GM18909 (cell line): ENCODE measurements at regions not wholly inside any gene's neighbourhood (a gene's known extent, or its start where the extent isn't known, plus 50 kb on each side); places are given as distances from the start of the nearest gene placed in this dataset.
"Not testable (repeated sequence)": the region's sequence is repeated elsewhere in the genome, so short reads cannot be mapped to it uniquely, and the experiment has no call there.

Experiments
- ATAC-seq: cut with Tn5 transposase; IDR thresholded peaks from one replicate; pipeline ENCODE4 v1.9.1; 2021; ENCODE audit warnings: mild to moderate bottlenecking; ENCODE audit not compliant: unreplicated experiment, poor library complexity

DNA sequence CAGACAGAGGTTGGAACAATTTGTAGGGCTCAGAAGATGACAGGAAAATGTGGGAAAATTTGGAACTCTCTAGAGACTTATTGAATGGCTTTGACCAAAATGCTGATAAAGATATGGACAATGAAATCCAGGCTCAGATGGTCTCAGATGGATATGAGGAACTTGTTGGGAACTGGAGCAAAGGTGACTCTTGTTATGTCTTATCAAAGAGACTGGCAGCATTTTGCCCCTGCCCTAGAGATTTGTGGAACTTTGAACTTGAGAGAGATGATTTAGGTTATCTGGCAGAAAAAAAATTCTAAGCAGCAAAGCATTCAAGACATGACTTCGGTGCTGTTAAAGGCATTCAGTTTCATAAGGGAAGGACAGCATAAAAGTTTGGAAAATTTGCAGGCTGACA is 347.9 kb upstream of the RPS23 start:
- ATAC-seq, result not testable (repeated sequence)

DNA sequence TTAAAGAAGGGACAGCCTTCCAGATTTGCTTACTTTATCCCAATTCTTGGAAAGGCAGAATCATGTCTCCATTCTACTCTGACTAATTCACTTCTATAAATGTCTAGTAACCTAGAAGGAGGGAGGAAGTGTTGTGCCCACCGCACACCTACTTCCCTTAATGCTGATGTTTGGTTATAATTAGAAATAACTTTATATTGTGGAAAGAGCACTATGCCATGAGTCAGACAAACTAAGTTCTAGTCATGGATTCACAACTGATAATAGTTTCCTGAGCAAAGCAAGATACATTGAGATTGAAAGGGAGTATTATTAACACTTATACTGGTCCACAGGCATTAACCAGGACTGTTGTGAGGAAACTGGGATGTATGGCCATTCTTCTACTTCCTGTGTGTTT is 345.9 kb upstream of the RPS23 start:
- no peak for ATAC-seq

DNA sequence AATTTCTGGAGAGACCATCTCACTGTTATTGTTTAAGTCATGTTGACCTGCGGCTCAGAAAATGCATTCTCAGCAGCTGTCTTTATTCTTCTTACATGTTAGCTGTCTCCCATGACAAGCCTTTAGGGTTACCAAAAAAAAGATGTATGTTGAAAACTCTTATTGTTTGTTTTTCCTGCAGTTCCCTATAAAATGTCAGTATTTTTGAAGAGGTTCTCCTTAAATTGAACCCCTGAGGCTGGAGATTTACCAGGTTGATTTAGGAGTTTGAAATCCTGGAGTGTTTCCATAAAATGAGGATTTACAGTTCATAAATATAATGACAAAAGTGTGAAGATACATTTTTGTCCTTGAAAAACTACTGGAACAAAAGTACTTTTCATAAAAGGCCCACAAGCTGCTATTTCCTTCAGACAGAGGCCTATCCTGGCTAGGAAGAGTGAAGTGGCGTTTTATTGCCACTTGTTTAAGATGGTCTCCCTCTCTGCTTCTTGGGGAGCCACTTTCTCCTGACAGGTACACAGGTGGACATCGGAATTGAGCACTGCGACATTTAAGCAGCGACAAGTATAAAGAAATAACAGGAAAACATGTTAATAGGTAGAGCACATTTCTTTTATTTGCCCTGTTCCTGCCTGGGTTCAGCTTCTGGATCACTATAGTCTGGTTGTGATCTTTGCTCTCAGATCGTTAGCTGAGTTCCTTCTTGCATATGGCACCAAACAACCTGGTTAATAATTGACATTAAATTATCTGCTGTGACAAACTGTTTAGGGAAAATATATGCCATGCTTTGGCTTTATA is 344.8 kb upstream of the RPS23 start:
- ATAC-seq, result no peak

DNA sequence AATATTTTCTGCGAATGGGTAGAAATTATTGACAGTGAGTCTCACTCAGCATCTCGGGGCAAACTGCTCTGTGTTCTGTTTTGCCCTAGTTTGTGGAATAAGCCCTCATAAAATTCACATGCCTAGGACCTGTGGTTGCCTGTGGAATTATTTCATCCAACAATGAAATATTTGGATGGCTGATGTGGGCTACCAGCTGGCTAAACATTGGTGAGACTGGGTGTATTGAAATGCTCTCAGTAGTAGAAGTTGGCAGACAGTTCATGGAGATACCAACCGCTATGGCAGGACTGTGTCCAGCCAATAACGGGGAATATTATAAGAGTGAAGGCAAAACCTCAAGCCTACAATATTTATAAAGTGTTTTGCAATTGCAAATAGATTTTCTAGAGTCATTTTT is 344.1 kb upstream of the RPS23 start:
- no peak for ATAC-seq

DNA sequence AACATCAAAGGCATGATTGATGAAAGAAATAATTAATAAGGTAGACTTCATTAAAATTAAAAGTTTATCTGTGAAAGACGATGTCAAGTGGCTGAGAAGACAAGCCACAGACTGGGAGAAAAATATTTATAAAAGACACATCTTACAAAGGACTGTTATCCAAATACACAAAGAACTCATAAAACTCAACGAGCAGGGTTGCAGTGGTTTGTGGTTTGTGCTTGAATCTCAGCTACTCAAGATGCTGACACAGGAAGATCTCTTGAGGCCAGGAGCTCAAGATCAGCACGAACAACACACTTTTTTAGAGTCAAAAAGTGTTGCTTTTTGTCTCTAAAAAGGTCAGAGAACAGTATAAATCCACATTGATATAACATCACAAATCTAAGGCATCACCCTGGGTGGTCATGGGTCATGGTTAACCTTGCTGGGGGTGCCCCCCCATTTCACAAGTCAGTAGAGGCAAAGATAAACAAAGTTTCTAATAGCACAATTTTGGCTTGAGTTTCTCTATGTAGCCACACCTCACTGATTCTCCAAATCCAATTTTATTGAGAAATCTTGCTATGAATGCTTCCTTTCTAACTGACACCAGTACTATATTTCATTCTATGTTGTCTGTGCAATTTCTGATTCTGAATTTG is 342.9 kb upstream of the RPS23 start:
- no peak for ATAC-seq

DNA sequence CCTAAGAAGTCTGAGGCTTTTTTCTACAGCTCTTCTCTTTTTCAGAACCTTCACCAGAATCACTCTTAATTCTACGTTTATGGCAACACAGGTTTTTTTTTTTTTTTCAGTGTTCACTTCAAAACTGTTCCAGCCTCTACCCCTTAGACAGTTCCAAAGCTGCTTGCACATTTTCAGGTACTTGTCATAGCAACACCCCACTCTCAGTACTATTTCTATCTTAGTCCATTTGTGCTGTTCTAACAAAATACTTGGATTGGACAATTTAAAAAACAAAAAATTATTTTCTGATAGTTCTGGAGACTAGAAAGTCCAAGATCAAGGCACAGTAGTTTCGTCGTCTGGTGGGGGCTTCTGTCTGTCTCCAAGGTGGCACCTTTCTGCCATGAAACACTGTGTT is 340.9 kb upstream of the RPS23 start:
- ATAC-seq, result no peak

DNA sequence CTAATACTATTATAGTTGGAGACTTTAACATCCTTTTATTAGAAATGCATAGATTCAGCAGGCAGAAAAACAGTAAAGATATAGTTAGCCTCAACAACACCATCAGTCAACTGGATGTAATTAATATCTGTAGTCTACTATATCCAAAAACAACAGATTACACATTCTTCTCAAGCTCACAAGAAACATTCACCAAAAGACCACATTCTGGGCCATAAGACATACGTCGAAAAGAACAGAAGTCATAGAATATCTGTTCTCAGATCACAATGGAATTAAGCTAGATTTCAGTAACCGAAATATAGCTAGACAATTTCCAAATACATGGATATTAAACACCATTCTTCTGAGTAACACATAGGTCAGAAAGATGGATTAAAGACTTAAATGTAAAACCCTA is 336.6 kb upstream of the RPS23 start:
- ATAC-seq, result no peak

DNA sequence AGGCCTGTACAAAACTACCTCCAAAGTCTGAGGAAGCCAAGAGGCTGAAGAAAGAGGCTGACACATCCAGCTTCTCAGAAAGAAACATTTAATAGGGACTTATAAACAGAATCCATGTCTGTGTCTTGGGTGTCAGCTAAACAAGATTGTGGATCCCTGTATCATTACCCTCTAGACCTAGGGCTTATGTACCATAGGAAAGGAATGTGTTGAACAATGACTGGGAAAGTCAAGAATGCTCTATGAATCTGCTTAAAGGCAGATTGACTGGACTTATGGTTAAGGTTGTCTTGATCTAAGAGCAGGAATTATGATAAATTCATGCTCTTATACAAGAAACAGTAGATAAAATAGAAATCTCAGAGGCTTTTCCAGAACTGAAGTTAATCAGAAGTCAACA is 335.7 kb upstream of the RPS23 start:
- no peak for ATAC-seq

DNA sequence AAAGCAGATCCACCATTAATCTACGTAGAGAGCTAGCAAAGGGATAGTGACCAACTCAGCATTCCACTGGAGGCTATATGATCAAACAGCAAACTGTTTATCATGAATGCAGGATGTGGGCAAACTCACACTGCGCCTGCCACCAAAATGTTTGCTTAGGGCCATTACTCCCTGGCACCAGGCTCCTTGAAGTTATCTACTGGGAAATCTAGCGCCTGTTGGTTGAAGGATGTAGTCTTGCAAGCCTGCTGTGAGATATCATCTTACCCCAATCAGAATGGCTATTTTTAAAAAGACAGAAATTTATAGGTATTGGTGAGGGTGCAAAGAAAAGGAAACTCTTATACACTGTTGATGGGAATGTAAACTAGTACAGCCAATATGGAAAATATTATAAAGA is 332.5 kb upstream of the RPS23 start:
- no peak for ATAC-seq

DNA sequence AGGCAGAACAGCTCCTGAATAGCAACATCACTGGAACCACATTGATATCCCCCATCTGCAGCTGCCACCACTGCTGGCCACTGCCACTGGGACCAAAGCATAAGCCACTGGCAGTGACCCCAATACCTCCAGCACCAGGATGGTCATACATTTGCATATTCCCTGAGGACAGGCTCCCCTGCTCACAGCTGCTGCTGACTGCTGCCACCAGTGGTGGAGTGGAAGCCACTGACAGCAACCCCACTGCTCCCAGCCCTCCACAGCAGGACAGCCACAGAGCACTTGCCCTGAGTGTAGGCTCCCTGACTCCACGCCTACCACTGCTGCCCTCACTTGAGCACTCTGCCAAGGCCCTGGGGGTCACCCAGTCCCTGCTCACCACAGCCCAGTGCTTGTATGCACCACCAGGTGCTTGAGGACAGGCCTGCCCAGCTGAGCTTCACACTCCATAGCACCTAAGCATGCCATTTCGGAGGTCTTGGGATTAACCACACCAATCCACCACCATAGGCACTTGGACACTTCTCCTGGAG is 327.4 kb upstream of the RPS23 start:
- no peak for ATAC-seq

DNA sequence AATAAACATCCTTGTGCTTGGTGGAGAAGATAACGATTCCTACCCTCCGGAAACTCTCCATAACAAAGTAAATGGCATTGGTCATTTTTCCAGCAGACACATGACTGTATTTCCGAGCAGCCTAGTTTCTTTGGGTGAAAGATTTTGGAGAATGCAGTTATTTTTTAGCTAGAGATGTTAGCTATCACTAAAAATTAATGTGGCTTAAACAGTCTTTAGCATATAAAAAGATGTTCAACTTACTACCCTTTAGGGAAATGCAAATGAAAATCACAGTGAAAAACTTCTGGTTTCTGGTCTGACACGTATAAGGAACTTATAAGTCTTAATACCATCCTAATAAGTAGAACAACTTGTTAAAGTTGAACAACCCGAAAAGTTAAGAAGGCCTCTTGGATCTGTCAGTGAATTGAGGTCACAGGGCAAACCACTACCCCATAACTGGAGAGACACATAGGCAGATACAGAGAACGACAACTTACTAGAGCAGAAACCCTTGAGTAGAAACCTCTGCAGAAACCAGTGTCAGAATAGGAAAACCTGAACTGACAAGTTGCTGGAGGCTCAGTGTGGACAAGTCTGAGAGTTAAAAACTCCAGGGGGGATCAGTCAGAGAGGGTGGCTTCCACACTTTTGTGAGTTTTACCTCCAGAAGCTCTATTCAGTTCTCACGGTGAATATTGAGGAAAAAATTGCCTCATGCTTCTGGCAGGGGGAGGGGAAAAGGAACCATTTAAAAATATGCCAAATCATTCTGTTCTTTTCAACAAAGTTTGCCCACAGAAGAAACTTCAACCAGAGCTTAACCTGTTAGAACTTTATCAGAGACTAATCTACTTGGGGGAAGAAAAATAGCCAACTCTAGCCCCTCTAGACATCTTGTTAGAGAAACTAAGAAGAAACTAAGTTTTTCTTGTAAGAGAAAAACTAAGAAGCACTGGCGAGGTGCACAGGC is 325.2 kb upstream of the RPS23 start:
- no peak for ATAC-seq

DNA sequence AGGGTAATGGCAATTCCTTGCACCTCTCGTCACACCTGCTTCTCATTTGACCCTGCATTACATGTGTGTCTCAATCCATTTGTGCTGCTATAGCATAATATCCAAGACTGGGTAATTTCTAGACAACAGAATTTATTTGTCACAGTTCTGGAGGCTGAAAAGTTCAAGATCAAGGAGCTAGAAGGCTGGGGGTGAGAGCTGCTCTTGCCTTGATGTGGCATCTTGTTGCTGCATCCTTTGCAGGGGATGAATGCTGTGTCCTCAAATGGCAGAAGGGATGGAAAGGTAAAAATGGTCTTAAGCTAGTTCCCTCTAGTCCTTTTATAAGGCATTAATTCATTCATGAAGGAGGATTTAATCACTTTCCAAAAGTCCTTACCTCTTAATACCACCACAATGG is 323.7 kb upstream of the RPS23 start:
- no peak for ATAC-seq

DNA sequence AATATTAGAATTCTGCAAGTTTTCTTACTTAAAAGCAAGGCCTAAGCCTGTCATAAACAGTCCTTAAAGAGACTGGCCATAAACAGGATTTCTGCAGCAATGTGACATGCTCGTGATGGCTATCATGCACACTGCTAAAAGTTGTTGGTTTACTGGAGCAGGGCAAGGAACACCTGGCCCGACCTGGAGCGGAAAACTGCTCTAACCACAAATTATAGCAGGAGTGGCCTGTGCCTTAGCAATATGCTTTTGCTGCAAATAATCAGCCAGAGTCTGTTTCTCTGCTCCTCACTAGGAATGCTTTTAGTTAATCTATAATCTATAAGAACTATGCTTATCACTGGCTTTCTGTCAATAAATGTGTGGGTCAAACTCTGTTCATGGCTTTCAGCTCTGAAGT is 322.9 kb upstream of the RPS23 start:
- ATAC-seq, result no peak

DNA sequence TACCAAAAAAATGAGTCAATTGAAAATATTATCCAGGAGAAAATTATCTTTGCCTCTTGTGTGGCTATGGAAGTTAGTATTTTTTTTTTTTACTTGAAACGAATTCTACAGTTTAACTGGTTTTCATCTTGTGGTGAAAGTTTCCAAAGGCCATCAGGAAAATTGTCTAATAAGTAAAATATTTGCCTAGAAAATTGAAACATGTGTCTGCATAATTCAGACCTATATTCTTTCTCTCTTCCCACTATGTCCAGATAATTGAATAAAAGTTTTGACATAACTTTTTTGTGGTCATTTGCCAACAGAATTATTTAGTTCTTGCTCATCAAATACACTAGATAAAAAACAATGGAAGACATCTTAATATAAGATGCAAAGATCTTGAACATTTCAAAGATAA is 321.5 kb upstream of the RPS23 start:
- no peak for ATAC-seq

DNA sequence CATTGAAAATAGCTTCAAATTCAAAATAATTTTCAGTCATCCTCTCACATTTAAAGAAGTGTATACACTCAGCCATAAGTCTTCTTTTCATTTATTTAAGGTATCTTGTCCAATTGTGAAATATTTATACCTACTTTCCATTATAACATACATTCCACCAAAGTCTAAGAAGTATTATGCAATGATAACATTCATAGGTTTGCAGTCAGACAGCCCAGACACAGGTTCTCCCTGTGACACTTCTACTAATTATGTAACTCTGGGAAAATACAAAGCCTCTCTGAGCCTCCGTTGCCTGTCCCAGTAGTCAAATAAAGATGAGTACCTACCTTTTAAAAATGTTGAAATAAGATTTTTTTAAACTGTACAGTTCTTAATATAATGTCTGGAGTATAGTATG is 320.9 kb upstream of the RPS23 start:
- ATAC-seq, result no peak

DNA sequence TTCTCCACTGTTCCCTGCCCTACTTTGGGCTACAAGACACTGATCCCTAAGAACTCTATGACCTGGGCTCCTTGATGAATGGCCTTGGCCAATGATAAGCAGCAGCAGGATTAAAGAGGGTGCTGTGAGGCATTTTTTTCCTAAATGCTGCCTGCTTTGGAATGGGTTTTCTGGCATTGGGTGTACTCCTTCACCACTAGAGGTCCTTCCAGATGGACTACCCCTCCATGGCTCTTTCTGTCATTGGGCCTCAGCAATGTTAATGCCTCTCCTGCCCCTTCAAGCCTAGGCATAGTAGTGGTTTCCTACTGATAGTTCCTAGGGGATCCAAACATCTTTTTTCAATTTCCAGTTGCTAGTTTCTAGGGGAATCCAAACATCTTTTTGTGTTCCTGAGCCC is 319.3 kb upstream of the RPS23 start:
- no peak for ATAC-seq

DNA sequence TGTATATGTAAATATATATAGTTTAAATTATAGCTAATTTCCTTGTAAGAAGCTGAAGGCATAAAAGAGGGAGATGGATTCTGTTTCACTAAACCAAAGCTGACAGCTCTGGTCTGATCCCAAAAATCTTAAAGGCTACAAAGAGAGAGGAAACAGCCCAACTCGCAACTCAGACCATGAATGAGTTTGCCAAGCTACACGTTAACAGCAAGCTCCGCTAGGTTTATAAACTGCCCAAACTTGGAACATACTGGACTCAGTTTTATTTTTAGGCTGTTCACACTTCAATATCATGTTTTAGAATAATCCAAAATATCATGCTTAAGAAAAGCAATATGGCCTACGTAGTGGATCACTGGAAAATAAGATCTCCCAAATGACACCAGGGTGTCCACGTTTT is 318.3 kb upstream of the RPS23 start:
- ATAC-seq, result no peak

DNA sequence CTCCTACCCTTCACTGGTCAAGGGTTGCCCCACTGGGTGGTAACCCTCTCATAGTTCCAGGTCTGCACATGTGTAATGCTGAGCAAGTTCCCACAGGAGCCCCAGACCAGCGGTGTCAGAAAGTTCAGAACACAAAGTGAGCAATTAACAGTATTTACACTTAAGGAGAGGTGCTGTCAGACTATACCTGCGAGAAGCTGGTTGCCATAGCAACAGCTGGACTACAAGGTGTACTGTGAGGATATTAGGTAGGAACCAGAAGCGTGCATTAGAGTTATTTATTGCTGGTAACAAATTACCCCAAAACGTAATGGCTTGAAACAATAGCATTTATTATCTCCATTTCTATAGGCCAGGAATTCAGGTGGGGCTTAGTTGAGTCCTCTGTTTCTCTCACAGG is 317.0 kb upstream of the RPS23 start:
- no peak for ATAC-seq

DNA sequence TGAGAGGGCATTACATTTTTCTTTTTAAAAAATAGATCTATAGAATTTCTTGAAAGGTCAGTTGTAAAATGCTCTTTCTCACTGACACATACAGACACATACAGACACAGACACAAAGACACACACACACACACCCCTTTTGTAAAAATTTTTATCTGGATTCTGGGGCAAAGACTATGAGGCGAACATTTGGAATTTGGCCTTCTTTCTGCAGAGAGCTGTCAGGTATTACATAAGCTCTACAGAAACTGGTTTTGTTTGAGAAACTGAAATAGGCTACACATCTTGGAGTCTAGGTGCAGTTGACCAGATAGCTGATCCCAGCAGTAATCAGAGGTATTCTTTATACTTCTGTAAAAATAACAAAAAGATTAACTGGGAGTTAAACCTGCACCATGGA is 315.9 kb upstream of the RPS23 start:
- no peak for ATAC-seq

DNA sequence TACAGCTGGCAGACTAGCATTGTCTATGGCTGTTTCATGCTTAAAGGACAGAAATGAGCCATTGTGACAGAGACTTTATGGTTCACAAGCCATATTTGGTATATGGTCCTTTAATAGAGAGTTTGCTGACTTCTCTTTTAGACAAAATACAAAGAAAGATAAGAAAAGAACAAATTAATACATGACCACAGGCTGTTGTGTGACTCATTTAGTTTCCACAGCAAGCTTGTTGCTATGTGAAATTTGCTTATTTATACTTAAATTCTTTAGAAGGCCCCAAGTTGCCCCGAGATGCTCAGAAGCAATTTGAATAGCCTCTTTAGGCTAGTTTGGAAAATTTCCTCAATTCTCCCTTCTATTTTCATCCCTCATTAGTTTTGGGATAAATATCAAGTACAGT is 315.3 kb upstream of the RPS23 start:
- ATAC-seq, result no peak

DNA sequence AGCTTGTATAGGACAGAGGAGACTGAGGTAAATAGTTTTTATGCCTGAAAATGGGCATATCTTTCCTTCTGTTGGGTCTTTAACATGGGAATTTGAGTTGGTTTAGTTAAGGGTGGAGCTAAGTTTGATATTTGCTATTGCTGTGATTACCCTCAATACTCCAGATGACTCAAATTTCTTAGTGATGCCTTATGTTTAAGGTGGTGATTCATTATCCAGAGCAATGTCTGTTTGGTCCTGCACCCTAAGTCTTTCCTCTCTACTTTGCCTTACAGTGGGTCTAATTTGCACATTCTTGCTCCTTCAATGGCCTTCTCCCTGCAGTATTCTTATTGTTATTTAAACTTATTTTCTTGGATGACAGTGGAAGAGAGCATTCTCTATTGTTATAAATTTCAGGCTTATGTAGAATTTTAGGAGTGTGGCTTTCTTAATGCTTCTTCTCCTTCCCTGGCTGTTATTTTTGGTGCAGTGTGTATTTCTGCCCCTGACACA is 312.9 kb upstream of the RPS23 start:
- no peak for ATAC-seq
